NCI-H524 treated with DMSO at 0.1 percent for 48 hours (cell line): ENCODE measurements at regions not wholly inside any gene's neighbourhood (a gene's known extent, or its start where the extent isn't known, plus 50 kb on each side); places are given as distances from the start of the nearest gene placed in this dataset.
"Not testable (repeated sequence)": the region's sequence is repeated elsewhere in the genome, so short reads cannot be mapped to it uniquely, and the experiment has no call there.

Source experiments
- DNase-seq: peaks from one replicate; lab custom pipeline; 2025; lab: John Stamatoyannopoulos, UW

- no peak for DNase-seq
These were observed 419.3 kb upstream of the DYNLRB2 start for GRCh38 chr16:80121522-80121909.

GRCh38 chr16:80120899-80121521 lies 419.8 kb upstream of the DYNLRB2 start:
- no peak for DNase-seq

- no peak for DNase-seq
These were observed 423.1 kb upstream of the DYNLRB2 start for GRCh38 chr16:80117556-80118130.

- DNase-seq = no peak
These were observed 424.1 kb upstream of the DYNLRB2 start for GRCh38 chr16:80116711-80117110.

GRCh38 chr16:80114699-80115098 lies 426.1 kb upstream of the DYNLRB2 start:
- no peak for DNase-seq

GRCh38 chr16:80113873-80114574 lies 426.8 kb upstream of the DYNLRB2 start:
- no peak for DNase-seq

GRCh38 chr16:80109581-80109980 lies 431.2 kb upstream of the DYNLRB2 start:
- no peak for DNase-seq

- no peak for DNase-seq
These were observed 432.9 kb upstream of the DYNLRB2 start for GRCh38 chr16:80107900-80108299.

- DNase-seq = no peak
These were observed 435.0 kb upstream of the DYNLRB2 start for GRCh38 chr16:80105751-80106150.

- DNase-seq = no peak
These were observed 435.6 kb upstream of the DYNLRB2 start for GRCh38 chr16:80105160-80105559.

- no peak for DNase-seq
These were observed 436.4 kb upstream of the DYNLRB2 start for GRCh38 chr16:80104401-80104800.

- no peak for DNase-seq
These were observed 437.3 kb upstream of the DYNLRB2 start for GRCh38 chr16:80103463-80103862.

GRCh38 chr16:80100846-80101451 lies 439.8 kb upstream of the DYNLRB2 start:
- DNase-seq = no peak

- DNase-seq = no peak
These were observed 440.6 kb upstream of the DYNLRB2 start for GRCh38 chr16:80100186-80100585.

GRCh38 chr16:80097098-80097497 lies 443.7 kb upstream of the DYNLRB2 start:
- DNase-seq = no peak

- DNase-seq = no peak
These were observed 448.1 kb upstream of the DYNLRB2 start for GRCh38 chr16:80092681-80093080.

- DNase-seq = not testable (repeated sequence)
These were observed 449.3 kb upstream of the DYNLRB2 start for GRCh38 chr16:80091453-80091852.

GRCh38 chr16:80085606-80086005 lies 455.2 kb upstream of the DYNLRB2 start:
- DNase-seq = no peak

GRCh38 chr16:80084614-80085013 lies 456.2 kb upstream of the DYNLRB2 start:
- no peak for DNase-seq

GRCh38 chr16:80084163-80084562 lies 456.6 kb upstream of the DYNLRB2 start:
- no peak for DNase-seq

GRCh38 chr16:80082906-80083305 lies 457.9 kb upstream of the DYNLRB2 start:
- no peak for DNase-seq

GRCh38 chr16:80081846-80082245 lies 458.9 kb upstream of the DYNLRB2 start:
- DNase-seq = no peak

- DNase-seq = no peak
These were observed 460.4 kb upstream of the DYNLRB2 start for GRCh38 chr16:80080287-80080851.
